ENCODE measurements at regions not wholly inside any gene's neighbourhood (a gene's known extent, or its start where the extent isn't known, plus 50 kb on each side); places are given as distances from the start of the nearest gene placed in this dataset.
"Not testable (repeated sequence)": the region's sequence is repeated elsewhere in the genome, so short reads cannot be mapped to it uniquely, and the experiment has no call there.

DNA sequence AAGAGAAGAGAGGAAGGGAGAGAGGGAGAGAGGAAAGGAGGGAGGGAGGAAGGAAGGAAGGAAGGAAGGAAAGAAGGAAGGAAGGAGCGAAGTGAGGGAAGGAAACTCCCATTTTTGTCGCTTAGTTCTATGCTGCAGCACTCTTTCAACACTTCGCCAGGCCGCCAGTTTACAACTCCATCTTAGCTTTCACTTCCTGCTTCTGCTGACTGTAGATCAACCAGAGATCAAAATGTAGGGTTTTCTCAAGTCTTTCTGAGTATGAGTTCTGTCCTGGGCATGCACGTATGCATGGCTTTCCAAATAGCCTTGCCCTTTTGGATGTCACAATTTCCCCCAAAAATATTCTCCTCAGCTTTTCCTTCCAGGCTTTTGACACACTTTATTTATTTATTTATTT, 723.4 kb downstream of the TRHDE start:
- no peak overlapping the region for H3K4me3 ChIP-seq (ENCODE audit: low read depth, low read length)
- TF ChIP-seq, protein P1, sequence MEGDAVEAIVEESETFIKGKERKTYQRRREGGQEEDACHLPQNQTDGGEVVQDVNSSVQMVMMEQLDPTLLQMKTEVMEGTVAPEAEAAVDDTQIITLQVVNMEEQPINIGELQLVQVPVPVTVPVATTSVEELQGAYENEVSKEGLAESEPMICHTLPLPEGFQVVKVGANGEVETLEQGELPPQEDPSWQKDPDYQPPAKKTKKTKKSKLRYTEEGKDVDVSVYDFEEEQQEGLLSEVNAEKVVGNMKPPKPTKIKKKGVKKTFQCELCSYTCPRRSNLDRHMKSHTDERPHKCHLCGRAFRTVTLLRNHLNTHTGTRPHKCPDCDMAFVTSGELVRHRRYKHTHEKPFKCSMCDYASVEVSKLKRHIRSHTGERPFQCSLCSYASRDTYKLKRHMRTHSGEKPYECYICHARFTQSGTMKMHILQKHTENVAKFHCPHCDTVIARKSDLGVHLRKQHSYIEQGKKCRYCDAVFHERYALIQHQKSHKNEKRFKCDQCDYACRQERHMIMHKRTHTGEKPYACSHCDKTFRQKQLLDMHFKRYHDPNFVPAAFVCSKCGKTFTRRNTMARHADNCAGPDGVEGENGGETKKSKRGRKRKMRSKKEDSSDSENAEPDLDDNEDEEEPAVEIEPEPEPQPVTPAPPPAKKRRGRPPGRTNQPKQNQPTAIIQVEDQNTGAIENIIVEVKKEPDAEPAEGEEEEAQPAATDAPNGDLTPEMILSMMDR (IDR thresholded peaks at IDR 0.05; ENCODE audit: low read depth, low read length, missing control alignments), result no peak
- no peak for DNase-seq (ENCODE audit: low read depth)

DNA sequence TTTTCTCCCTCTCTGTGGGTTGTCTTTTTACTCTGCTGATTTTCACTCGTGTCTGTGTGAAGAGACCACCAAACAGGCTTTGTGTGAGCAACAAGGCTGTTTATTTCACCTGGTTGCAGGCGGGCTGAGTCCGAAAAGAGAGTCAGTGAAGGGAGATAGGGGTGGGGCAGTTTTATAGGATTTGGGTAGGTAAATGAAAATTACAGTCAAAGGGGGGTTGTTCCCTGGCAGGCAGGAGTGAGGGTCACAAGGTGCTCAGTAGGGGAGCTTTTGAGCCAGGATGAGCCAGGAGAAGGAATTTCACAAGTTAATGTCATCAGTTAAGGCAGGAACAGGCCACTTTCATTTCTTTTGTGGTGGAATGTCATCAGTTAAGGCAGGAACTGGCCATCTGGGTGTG, 729.6 kb downstream of the TRHDE start:
- not testable (repeated sequence) for H3K4me3 ChIP-seq (ENCODE audit: low read depth, low read length); DNase-seq (ENCODE audit: low read depth)

DNA sequence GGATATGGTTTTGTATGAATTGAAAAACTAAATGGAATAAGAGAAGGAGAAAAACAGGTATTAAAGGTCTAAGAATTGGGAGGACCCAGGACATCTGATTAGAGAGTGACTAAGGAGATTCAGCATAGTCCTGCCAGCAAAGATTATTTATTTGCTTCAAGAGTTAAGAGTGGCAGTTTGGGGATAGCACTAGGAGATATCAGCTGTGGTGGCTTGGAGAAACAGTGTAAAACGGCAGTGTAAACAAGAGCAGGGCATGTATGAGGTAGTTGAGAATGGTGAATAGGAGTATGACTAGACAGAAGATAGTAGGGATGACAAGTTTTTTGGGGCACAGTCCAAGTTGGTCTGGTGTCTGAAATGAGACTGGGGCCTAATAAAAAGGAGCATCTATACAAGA, 730.3 kb downstream of the TRHDE start:
- not testable (repeated sequence) for DNase-seq (ENCODE audit: low read depth); H3K4me3 ChIP-seq (ENCODE audit: low read depth, low read length)

DNA sequence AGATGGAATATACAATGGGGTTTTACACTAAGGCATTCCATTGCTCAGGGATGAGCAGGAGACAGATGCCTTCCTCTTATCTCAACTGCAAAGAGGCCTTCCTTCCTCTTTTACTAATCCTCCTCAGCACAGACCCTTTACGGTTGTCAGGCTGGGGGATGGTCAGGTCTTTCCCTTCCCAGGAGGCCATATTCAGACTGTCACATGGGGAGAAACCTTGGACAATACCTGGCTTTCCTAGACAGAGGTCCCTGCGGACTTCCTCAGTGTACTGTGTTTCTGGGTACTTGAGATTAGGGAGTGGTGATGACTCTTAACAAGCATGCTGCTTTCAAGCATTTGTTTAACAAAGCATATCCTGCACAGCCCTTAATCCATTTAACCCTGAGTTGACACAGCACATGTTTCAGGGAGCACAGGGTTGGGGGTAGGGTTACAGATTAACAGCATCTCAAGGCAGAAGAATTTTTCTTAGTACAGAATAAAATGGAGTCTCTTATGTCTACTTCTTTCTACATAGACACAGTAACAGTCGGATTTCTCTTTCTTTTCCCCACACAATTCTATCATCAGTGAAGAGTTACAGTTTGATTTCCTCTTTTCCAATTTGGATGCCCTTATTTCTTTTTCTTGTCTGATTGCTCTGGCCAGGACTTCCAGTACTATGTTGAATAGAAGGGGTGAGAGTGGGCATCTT, 737.1 kb downstream of the TRHDE start:
- DNase-seq (ENCODE audit: low read depth); H3K4me3 ChIP-seq (ENCODE audit: low read depth, low read length): not testable (repeated sequence)

DNA sequence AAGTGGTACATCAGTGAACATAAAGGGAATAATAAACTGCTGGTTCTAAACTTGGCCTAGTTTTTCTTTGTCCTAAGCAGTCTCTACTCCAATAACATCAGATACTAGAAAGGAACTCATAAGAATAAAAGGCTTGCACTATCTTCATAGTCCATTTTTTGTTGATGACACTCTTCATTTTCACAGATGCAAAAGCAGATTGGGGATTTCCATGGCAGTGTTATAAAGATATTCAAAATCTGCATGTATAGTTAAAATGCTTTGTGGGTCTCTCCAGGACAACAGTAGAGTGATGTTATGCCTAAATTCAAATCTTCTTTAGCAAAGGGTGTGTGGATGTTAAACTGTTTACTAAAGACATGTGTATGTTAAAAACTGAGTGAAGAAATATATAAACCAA, 745.8 kb downstream of the TRHDE start:
- TF ChIP-seq, protein P1 (IDR thresholded peaks at IDR 0.05; ENCODE audit: low read depth, low read length, missing control alignments), result no peak
- no peak overlapping the region for H3K4me3 ChIP-seq (ENCODE audit: low read depth, low read length)
- DNase-seq (ENCODE audit: low read depth), result no peak

DNA sequence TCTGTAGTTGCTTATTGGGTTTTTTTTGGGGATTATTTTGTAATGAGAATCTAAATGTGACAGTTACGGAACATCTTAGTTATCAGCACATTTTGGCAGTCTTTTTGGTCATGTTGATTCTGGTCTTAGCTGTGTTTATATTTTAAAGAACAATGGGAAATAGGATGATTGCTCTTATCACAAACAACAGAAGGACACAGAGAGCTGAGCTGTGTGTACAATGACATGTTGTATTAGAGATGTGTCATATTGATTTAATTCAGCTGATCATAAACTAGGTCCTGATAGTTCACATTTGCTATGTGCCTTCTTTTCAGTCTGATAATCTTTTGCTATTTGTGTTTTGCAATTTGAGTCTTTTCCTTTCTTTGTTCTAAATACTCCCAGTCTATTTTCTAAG, 781.7 kb downstream of the TRHDE start:
- no peak overlapping the region for H3K4me3 ChIP-seq (ENCODE audit: low read depth, low read length)
- TF ChIP-seq, protein P1 (IDR thresholded peaks at IDR 0.05; ENCODE audit: low read depth, low read length, missing control alignments), result no peak
- DNase-seq (ENCODE audit: low read depth), result no peak

DNA sequence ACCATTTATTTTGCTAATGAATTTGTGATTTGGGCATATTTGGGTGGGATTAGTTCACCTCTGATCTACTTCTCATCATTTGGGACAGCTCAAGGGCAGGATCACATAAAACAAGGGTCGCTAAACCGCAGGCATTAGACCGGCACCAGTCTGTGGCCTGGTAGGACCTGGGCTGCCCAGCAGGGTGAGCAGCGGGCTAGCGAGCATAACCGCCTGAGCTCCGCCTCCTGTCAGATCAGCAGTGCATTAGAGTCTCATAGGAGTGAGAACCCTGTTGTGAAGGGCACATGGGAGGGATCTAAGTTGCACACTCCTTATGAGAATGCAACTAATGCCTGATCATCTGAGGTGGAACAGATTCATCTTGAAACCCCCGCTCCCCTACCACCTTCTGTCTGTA, 785.3 kb downstream of the TRHDE start:
- TF ChIP-seq, protein P1 (IDR thresholded peaks at IDR 0.05; ENCODE audit: low read depth, low read length, missing control alignments), result no peak

DNA sequence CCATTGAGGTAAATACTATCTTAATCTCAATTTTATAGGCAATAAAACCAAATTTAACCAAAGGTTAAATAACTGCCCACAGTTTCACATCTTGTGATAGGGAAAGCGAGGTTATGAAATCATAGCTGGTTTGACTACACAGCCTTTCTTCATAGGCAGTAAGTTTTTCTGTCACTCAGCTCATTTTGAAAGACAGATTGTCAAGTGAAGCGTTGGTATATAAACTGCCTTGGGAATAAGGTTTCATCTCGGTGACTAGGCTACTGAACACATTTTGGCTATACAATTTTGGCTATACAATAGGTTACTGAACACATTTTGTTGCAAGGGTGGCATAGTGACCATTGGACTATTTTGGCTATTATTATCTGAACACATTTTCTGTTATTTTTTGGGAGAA, 793.7 kb downstream of the TRHDE start:
- H3K4me3 ChIP-seq (ENCODE audit: low read depth, low read length), result no peak overlapping the region
- TF ChIP-seq, protein P1 (IDR thresholded peaks at IDR 0.05; ENCODE audit: low read depth, low read length, missing control alignments), result no peak
- DNase-seq (ENCODE audit: low read depth), result no peak

More for the DNA sequence above, 785.3 kb downstream of the TRHDE start:
- DNase-seq (ENCODE audit: low read depth), result no peak
- no peak overlapping the region for H3K4me3 ChIP-seq (ENCODE audit: low read depth, low read length)

DNA sequence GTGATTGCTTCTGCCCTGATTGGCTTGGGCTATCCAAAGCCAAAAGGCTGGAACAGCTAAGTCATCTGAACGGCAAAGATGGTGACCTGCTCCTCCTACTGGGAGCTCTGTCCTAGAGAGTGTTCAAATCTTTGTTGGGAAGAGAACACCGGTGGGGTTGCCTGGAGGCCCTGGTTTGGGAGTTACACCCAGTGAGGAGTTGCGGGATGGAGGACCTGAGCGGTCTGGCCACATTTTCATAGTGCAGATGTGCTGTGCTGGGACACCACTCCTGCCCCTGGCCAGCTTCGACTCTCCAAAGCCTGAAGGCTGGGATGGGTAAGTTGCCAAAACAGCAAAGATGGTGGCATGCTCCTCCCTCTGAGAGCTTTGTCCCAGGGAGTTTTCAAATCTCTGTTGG, 795.4 kb downstream of the TRHDE start:
- TF ChIP-seq, protein P1 (IDR thresholded peaks at IDR 0.05; ENCODE audit: low read depth, low read length, missing control alignments), result no peak
- DNase-seq (ENCODE audit: low read depth), result no peak
- no peak overlapping the region for H3K4me3 ChIP-seq (ENCODE audit: low read depth, low read length)
